ENCODE measurements at regions not wholly inside any gene's neighbourhood (a gene's known extent, or its start where the extent isn't known, plus 50 kb on each side); places are given as distances from the start of the nearest gene placed in this dataset.

DNA sequence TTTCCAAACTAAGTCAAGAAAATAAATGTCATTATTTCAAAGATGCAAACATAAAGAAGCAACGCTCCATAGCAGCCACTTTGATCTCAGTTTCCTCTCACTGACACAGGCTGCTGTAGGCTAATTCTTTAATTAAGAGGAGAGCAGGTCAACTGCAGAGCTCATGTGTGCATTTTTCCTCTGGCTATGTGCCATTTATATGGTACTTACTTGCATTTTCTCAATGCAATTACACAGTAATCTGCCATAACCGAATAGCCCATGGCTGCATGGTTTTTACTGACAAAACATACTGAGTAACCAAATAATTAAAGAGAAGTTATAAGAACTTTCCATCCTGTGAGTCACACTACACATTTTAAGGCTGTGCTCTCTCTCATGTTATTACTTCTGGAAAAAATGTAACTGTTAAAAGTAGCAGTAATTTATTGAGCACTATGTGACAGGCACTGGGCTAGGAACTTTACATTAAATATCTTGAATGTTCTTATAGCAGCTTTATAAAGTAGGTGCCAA lies 122.0 kb downstream of the ELAPOR2 start:
- Histone ChIP-seq H3K27me3 (ENCODE audit: insufficient read depth, low read length) (no peaks in the 10 kb centered on the region), H3K4me1 (ENCODE audit: control insufficient read depth in 1 of 2, insufficient read depth in 2 of 2, low read length in 2 of 2) (no peaks in the 10 kb centered on the region), H3K36me3 (ENCODE audit: control insufficient read depth in 1 of 2, insufficient read depth in 2 of 2, low read length in 2 of 2) (peaks cover 0 to 6% of the 10 kb centered on the region in 2 experiments; a peak in 1 of 4 replicates), H4K20me1 (ENCODE audit: insufficient read depth) (no peaks in the 10 kb centered on the region), H3K79me2 (ENCODE audit: insufficient read depth, low read length) (no peaks in the 10 kb centered on the region), H3K27ac (ENCODE audit: low read depth, low read length) (no peak overlapping the region), H3K4me3 (replicated peaks in 1 of 2; ENCODE audit: low read depth in 1 of 2, low read length in 2 of 2) (no peak overlapping the region), H3K9ac (ENCODE audit: low read length) (no peak overlapping the region), H3K9me2 (ENCODE audit: insufficient read depth) (no peaks in the 10 kb centered on the region), H2AFZ (ENCODE audit: low read depth, low read length, poor library complexity, severe bottlenecking) (no peak overlapping the region), H3K9me3 (ENCODE audit: control insufficient read depth in 1 of 2, insufficient read depth in 1 of 2, low read depth in 1 of 2, low read length in 2 of 2) (no peaks in the 10 kb centered on the region), H3K4me2 (ENCODE audit: low read length) (no peak overlapping the region)
- CTCF ChIA-PET: no interaction called here
- DNase-seq (ENCODE audit: low read depth, low spot score): no peak
- no TSS peak for BruUV-seq (replicated peaks)
- no peak for ATAC-seq
- intact Hi-C loops (cut with micrococcal nuclease): loop anchor here (5.0 kb wide), 1 partner anchor 115 kb away; no protein-coding TSS in a partner anchor
- POLR2A ChIA-PET: no interaction called here
- RAD21 ChIA-PET (ENCODE audit: low non-redundant PET in 1 of 2, low total read pairs in 2 of 2, uncharacterized antibody in 2 of 2, unreplicated experiment in 2 of 2): no interaction called here
- TF ChIP-seq CBX3 (IDR thresholded peaks at IDR 0.05; ENCODE audit: low read depth) (no peak), SIN3A (IDR thresholded peaks at IDR 0.05; ENCODE audit: low read depth) (no peak), EGR1 (IDR thresholded peaks at IDR 0.05; ENCODE audit: low read depth) (no peak), SRF (IDR thresholded peaks at IDR 0.05; ENCODE audit: low read depth) (no peak), ZBTB33 (IDR thresholded peaks at IDR 0.05; ENCODE audit: extremely low read depth, insufficient replicate concordance, low read length) (no peak), JUND (IDR thresholded peaks at IDR 0.05) (no peak), POLR2A (IDR thresholded peaks at IDR 0.05; ENCODE audit: borderline replicate concordance, extremely low read depth, insufficient read depth, insufficient read length) (no peak)

- H3K9ac ChIP-seq (ENCODE audit: low read length): no peak overlapping the region
- ATAC-seq: no peak
- intact Hi-C loops (cut with micrococcal nuclease): no loop called here
Observed at GRCh38 chr7:86933295-86933845, 126.1 kb downstream of the ELAPOR2 start.

More at GRCh38 chr7:86933295-86933845, 126.1 kb downstream of the ELAPOR2 start:
- Histone ChIP-seq H3K4me2 (ENCODE audit: low read length) (no peak overlapping the region), H3K36me3 (ENCODE audit: control insufficient read depth in 1 of 2, insufficient read depth in 2 of 2, low read length in 2 of 2) (peaks cover 0 to 6% of the 10 kb centered on the region in 2 experiments; a peak in 1 of 4 replicates), H2AFZ (ENCODE audit: low read depth, low read length, poor library complexity, severe bottlenecking) (no peak overlapping the region), H4K20me1 (ENCODE audit: insufficient read depth) (no peaks in the 10 kb centered on the region), H3K4me3 (replicated peaks in 1 of 2; ENCODE audit: low read depth in 1 of 2, low read length in 2 of 2) (no peak overlapping the region), H3K27ac (ENCODE audit: low read depth, low read length) (no peak overlapping the region), H3K79me2 (ENCODE audit: insufficient read depth, low read length) (no peaks in the 10 kb centered on the region), H3K4me1 (ENCODE audit: control insufficient read depth in 1 of 2, insufficient read depth in 2 of 2, low read length in 2 of 2) (no peaks in the 10 kb centered on the region), H3K9me3 (ENCODE audit: control insufficient read depth in 1 of 2, insufficient read depth in 1 of 2, low read depth in 1 of 2, low read length in 2 of 2) (no peaks in the 10 kb centered on the region), H3K9me2 (ENCODE audit: insufficient read depth) (no peaks in the 10 kb centered on the region), H3K27me3 (ENCODE audit: insufficient read depth, low read length) (no peaks in the 10 kb centered on the region)
- BruUV-seq (replicated peaks): no TSS peak
- CTCF ChIA-PET: no interaction called here
- RAD21 ChIA-PET (ENCODE audit: low non-redundant PET in 1 of 2, low total read pairs in 2 of 2, uncharacterized antibody in 2 of 2, unreplicated experiment in 2 of 2): no interaction called here
- POLR2A ChIA-PET: no interaction called here
- no peak for DNase-seq (ENCODE audit: low read depth, low spot score)
- TF ChIP-seq SIN3A (IDR thresholded peaks at IDR 0.05; ENCODE audit: low read depth): no peak

Measured in HCT116 (cell line).